Fibroblast of peridontal ligament (primary cell): ENCODE measurements at regions not wholly inside any gene's neighbourhood (a gene's known extent, or its start where the extent isn't known, plus 50 kb on each side); places are given as distances from the start of the nearest gene placed in this dataset.

Experiments
- DNase-seq: peaks from one replicate; pipeline ENCODE4 v3.0.0-alpha.2; 2010; ENCODE audit errors: extremely low read depth

DNA sequence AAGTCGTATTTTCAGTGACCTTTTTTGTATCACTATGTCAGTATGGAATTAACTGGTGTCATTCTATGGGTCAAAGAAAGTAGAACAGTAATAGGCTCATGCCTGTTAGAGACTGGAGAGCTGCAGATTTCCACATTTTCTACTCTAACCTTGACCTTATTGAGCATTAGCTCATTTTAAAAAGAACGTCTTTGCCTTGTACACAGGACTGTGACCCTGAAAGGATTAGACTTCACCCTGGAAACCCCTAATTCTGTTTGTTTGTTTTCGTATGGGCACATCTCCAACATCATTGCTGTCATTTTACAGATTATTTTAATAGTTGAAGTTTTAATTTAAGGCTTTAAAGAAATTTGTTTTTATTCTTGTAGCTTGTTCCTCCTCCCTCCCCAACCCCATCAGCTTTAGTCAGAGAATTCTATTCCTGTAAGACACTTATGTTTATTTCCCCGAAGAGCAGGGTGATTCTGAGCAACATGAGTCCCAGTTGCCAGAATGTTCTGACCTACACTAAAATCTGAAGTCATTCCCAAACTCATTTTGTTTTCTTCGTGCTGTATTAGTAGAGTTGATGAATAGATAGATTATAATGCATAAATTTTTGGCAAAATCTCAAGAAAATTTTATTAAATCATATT, 451.3 kb downstream of the FOXG1 start:
- peak; percentile 67 for DNase-seq

DNA sequence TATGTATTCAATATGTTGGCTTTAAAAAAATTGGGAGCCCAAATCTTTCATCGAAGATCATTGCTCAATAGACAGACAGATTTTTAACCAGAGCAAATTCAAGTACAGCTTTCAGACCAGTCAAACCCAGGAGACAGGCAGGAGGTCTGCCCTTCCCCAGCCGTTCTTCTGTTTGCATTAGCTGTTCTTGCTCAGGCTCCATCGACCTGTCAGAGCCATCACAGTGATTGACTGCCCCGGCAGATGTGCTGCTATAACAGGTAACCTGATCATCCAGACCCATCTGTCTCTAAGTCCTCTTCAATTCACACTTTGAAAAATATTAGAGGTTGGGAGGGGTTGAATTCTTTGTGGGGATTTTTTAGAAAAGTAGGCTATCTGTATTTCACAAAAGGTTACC, 453.5 kb downstream of the FOXG1 start:
- no peak for DNase-seq

- DNase-seq, result no peak
These were observed 454.0 kb downstream of the FOXG1 start for GRCh38 chr14:29220566-29220965.

- DNase-seq, result no peak
These were observed 455.4 kb downstream of the FOXG1 start for GRCh38 chr14:29222006-29222405.

DNA sequence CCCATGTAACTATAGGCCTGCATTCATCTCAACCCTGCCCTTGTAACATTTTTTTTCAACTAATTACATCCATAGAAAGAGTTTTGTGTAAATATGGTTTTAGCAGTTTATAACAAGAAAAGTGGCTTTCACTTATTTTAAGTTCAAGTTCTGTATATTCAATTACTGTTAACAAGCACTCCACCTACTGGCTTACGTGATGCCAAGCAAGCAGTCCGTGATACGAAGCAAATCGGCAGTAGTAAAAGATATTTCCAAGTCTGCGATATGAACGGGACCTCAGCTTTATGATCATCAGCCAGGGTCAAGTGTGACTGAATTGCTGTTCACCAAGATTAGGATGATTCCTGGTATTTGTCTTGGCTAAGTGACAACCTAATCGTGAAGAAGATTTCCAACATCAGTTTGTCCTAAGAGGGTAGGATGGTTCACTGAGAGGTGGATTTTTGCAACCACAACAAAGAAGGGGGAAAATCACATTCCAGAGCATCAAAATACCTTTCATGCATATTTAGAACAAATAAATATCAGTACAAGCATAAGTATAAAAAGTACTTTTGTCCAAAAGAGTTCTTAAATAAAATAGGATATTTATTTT, 456.2 kb downstream of the FOXG1 start:
- DNase-seq, result peak; percentile 84

- no peak for DNase-seq
These were observed 457.4 kb downstream of the FOXG1 start for GRCh38 chr14:29223947-29224346.

DNA sequence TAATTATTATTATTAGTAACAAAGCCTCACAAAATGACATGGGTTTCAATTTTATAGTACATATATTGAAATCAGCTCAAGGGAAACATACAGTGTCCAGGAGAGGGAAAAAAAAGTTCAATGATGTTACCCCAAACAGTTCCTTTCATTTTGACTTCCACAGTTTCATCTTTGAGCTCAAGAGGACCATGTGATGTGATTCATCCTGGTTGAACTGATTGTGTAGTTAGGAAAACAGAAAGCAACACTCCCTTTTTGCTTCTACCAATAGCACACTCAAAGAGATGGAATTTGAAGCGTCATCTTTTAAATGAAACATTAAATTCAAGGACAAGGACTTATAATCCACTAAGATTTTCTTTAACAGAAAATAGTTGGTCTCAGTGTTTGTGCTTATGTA, 461.0 kb downstream of the FOXG1 start:
- DNase-seq, result peak; percentile 68

DNA sequence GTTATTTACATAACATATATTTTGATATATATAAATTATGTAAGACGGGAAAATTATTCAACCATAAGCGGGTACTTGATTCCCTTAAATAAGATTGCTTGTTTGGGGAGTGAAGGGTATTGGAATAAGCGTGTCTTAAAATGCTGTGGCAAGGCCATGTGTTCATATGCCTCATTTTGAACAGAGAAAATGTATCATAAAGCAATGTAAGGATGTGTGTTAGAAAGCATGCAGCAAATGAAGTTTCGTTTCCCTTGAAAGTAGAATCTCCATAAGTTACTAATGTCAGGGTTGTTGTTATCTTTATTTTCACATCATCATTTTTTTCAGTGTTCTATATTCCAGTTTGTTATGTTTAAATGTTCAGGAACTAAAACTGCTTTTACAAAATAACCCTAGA, 465.6 kb downstream of the FOXG1 start:
- DNase-seq, result no peak

DNA sequence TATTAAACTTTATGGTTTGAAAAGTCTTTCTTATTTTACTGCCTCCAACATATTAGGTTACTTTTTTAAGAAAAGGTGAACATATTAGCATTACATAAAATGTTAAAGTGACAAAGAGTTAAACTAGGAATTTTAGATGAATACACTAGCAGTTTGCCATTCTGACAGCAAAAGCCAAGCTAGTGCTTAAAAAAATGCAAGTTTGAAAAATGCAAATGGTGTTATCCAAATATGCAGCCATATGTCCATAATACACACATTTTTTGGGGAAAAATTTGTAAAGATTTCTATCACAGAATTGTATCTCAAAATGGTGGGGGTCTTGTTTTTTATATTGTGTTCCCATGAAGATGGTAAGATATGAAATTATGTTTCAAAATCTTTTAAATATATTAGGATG, 466.1 kb downstream of the FOXG1 start:
- no peak for DNase-seq

- no peak for DNase-seq
These were observed 466.6 kb downstream of the FOXG1 start for GRCh38 chr14:29233188-29233587.

DNA sequence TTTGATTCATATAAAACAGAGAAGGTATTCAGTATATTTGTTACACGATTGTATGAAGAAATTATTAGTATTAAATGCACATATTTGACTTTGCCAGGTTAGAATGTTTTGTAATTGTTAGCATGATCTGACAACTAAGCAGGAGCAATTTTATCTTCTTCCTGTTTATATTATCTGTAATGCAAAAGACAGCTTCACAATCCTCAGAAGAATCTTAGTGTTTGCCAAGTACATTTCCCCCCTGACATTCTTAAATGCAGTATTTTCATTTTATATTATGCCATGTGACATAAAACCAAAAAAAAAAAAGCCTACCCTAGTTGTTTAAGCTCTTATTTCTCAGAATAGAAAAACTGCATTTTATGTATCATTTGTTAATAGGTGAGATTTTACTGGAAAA, 469.4 kb downstream of the FOXG1 start:
- peak; percentile 26 for DNase-seq

- DNase-seq, result no peak
These were observed 469.8 kb downstream of the FOXG1 start for GRCh38 chr14:29236401-29236800.

GRCh38 chr14:29236848-29237247, 470.3 kb downstream of the FOXG1 start:
- peak; percentile 92 for DNase-seq

- DNase-seq, result peak; percentile 87
These were observed 473.5 kb downstream of the FOXG1 start for GRCh38 chr14:29240066-29240465.

- no peak for DNase-seq
These were observed 476.5 kb downstream of the FOXG1 start for GRCh38 chr14:29242755-29243754.

DNA sequence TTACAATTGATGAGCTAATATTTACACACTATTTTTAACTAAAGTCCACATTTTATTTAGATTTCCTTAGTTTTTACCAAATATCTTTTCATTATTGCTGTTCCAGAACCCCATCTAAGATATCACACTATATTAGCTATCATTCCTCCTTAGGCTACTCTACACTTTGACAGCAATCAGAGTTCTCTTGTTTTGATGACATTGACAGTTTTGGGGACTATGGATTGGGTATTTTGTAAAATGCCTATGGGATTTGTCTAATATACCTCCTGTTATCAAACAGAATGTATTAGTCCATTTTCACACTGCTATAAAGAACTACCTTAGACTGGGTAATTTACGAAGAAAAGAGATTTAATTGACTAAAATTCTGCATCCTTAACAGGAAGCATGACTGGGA, 489.1 kb downstream of the FOXG1 start:
- DNase-seq, result no peak

- DNase-seq, result no peak
These were observed 496.4 kb downstream of the FOXG1 start for GRCh38 chr14:29262979-29263378.

GRCh38 chr14:29264865-29265264, 498.3 kb downstream of the FOXG1 start:
- no peak for DNase-seq

DNA sequence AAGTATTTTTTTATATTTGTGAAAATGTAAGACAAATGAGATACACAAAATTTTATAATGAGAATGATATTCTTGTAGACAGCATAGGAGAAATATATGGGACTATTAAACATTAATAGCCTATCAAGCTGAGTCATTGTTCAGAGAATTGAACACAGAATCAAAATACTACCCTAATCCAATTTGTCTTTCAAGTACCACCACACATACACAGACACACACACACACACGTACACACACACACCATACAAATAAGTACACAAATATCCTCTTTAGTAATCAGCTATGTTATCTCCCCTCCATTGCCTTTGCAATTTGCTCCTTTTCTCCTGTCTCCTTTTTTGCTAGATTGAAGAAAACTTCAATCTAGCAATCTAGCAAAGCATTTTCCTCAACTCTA, 499.3 kb downstream of the FOXG1 start:
- DNase-seq, result no peak

DNA sequence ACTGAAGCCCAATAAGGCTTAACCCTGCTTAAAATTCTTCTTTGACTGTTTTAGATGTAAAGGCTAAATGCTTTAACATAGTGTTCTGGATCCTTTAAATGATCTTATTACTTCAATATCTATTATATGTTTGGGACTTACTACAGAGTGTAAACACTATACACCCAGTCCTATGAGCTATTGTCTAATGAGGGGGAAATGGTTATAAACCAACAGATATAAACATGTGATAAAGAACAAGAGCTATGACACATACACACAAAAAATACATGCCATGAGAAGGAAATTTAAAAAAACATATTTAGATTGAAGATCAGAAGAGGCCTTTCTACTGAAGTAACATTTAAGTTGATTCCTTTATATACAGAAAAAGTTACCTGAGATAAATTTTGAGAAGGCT, 505.1 kb downstream of the FOXG1 start:
- DNase-seq, result no peak

- DNase-seq, result no peak
These were observed 506.9 kb downstream of the FOXG1 start for GRCh38 chr14:29273513-29273912.

- DNase-seq, result peak; percentile 7
These were observed 508.5 kb downstream of the FOXG1 start for GRCh38 chr14:29274890-29275596.
